22Rv1 (cell line): ENCODE measurements at regions not wholly inside any gene's neighbourhood (a gene's known extent, or its start where the extent isn't known, plus 50 kb on each side); places are given as distances from the start of the nearest gene placed in this dataset.

Experiments used
- H3K27ac ChIP-seq: fragments of 450-650 bp; 2 replicates; pipeline ENCODE4 v1.5.1; 2017
- CTCF ChIP-seq: fragments of 450-650 bp; IDR thresholded peaks from 2 replicates; pipeline ENCODE4 v1.5.1; 2017; ENCODE audit warnings: mild to moderate bottlenecking
- ZFX ChIP-seq: fragments of 450-650 bp; IDR thresholded peaks from 2 replicates; pipeline ENCODE4 v1.6.1; 2017; ENCODE audit warnings: antibody characterized with exemption, borderline replicate concordance

GRCh38 chr16:66227766-66228530, 138.5 kb upstream of the CDH5 start:
- TF ChIP-seq ZFX (no peak), CTCF (no peak)

GRCh38 chr16:66226762-66227161, 139.7 kb upstream of the CDH5 start:
- TF ChIP-seq CTCF (no peak), ZFX (no peak)
- no peak overlapping the region for H3K27ac ChIP-seq

More at GRCh38 chr16:66227766-66228530, 138.5 kb upstream of the CDH5 start:
- no peak overlapping the region for H3K27ac ChIP-seq

- H3K27ac ChIP-seq, result no peak overlapping the region
Observed at GRCh38 chr16:66225696-66226095, 140.8 kb upstream of the CDH5 start.

GRCh38 chr16:66224626-66225025, 141.9 kb upstream of the CDH5 start:
- TF ChIP-seq CTCF, result no peak
- no peak for TF ChIP-seq ZFX
- no peak overlapping the region for H3K27ac ChIP-seq

More at GRCh38 chr16:66225696-66226095, 140.8 kb upstream of the CDH5 start:
- TF ChIP-seq CTCF (no peak), ZFX (no peak)

- TF ChIP-seq ZFX (no peak), CTCF (no peak)
- no peak overlapping the region for H3K27ac ChIP-seq
Observed at GRCh38 chr16:66224186-66224585, 142.3 kb upstream of the CDH5 start.

GRCh38 chr16:66223176-66223780, 143.2 kb upstream of the CDH5 start:
- H3K27ac ChIP-seq, result no peak overlapping the region
- TF ChIP-seq CTCF (no peak), ZFX (no peak)

- no peak overlapping the region for H3K27ac ChIP-seq
- no peak for TF ChIP-seq ZFX
- TF ChIP-seq CTCF, result no peak
Observed at GRCh38 chr16:66222756-66223155, 143.7 kb upstream of the CDH5 start.
